A549 (cell line): ENCODE measurements at regions not wholly inside any gene's neighbourhood (a gene's known extent, or its start where the extent isn't known, plus 50 kb on each side); places are given as distances from the start of the nearest gene placed in this dataset.

Source experiments
- CTCF ChIP-seq: fragments of >200 bp; sonication (Bioruptor Twin); formaldehyde crosslinking; IDR thresholded peaks from 3 replicates; pipeline ENCODE4 v1.5.1; 2016
- EHMT2 ChIP-seq: fragments of 200-600 bp; sonication (generic); IDR thresholded peaks from 2 replicates; pipeline ENCODE4 v1.6.1; 2016; ENCODE audit warnings: antibody characterized with exemption, low read depth, mild to moderate bottlenecking, moderate library complexity
- EP300 ChIP-seq, 2 experiments: fragments of >200 bp; sonication (Bioruptor Twin); formaldehyde crosslinking; IDR thresholded peaks; 2 replicates in 1 of 2; 3 replicates in 1 of 2; pipeline ENCODE4 v1.6.1; 2016 to 2017
- HOXA7 ChIP-seq: fragments of 250-450 bp; sonication (Bioruptor Pico); IDR thresholded peaks from 2 replicates; pipeline ENCODE4 v1.5.0; 2020; ENCODE audit warnings: mild to moderate bottlenecking, moderate library complexity
- MAX ChIP-seq: IDR thresholded peaks from 2 replicates; pipeline ENCODE4 v1.6.1; 2012
- POLR2A ChIP-seq: IDR thresholded peaks from 2 replicates; pipeline ENCODE4 v1.6.1; 2012; ENCODE audit warnings: mild to moderate bottlenecking, low read length
- POLR2AphosphoS2 ChIP-seq: conservative IDR thresholded peaks from 2 replicates; pipeline ENCODE4 v1.6.1; 2012; ENCODE audit warnings: low read length, improper control_type of control experiment, inconsistent platforms
- RFX5 ChIP-seq: fragments of 450-650 bp; IDR thresholded peaks from 2 replicates; pipeline ENCODE4 v1.7.1; 2014; ENCODE audit warnings: antibody characterized with exemption, mild to moderate bottlenecking, moderate library complexity
- TP53 ChIP-seq: fragments of 250-450 bp; sonication (Bioruptor Pico); IDR thresholded peaks from 2 replicates; pipeline ENCODE4 v1.5.0; 2021; ENCODE audit warnings: mild to moderate bottlenecking, moderate library complexity

- no peak for TF ChIP-seq TP53 (CRISPR knock-in tag)
- TF ChIP-seq EHMT2: no peak
- no peak for TF ChIP-seq POLR2A
- no peak for TF ChIP-seq RFX5
- TF ChIP-seq CTCF: no peak
- no peak for TF ChIP-seq HOXA7
- no peak for TF ChIP-seq EP300 (IDR thresholded peaks at IDR 0.05)
- TF ChIP-seq POLR2AphosphoS2: no peak
- no peak for TF ChIP-seq MAX
Measured at GRCh38 chr12:58163021-58163420, 221.7 kb downstream of the ATP23 start.
